ENCODE measurements at regions not wholly inside any gene's neighbourhood (a gene's known extent, or its start where the extent isn't known, plus 50 kb on each side); places are given as distances from the start of the nearest gene placed in this dataset.
"Not testable (repeated sequence)": the region's sequence is repeated elsewhere in the genome, so short reads cannot be mapped to it uniquely, and the experiment has no call there.

- TF ChIP-seq POLR2A (IDR thresholded peaks at IDR 0.05; ENCODE audit: extremely low read depth, insufficient read length) (no peak), CTCF (IDR thresholded peaks at IDR 0.05; ENCODE audit: low read depth, low read length) (no peak), MYC (IDR thresholded peaks at IDR 0.05; ENCODE audit: low read depth, low read length) (no peak)
- TF ChIP-seq, protein P1, sequence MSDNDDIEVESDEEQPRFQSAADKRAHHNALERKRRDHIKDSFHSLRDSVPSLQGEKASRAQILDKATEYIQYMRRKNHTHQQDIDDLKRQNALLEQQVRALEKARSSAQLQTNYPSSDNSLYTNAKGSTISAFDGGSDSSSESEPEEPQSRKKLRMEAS (IDR thresholded peaks at IDR 0.05; ENCODE audit: low read depth, low read length): no peak
- DNase-seq (ENCODE audit: low read depth): no peak
- no peak overlapping the region for H3K4me3 ChIP-seq (ENCODE audit: low read depth, low read length)
These were observed 63.0 kb downstream of the TMEM121 start for GRCh38 chr14:105589161-105589925.

GRCh38 chr14:105589926-105590185 lies 63.5 kb downstream of the TMEM121 start:
- DNase-seq (ENCODE audit: low read depth); H3K4me3 ChIP-seq (ENCODE audit: low read depth, low read length): not testable (repeated sequence)

DNA sequence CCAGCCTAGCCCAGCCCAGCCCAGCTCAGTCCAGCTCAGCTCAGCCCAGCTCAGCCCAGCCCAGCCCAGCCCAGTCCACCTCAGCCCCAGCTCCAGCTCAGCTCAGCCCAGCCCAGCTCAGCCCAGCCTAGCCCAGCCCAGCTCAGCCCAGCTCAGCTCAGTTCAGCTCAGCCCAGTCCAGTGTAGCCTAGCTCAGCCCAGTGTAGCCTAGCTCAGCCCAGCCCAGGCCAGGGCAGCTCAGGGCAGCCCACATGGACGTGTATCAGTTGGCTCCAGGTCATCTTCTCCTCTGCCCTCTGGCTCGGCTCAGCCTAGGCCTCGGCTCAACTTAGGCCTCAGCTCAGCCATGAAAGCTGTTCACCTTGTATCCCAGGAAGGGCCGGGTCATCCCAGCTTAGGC lies 64.7 kb downstream of the TMEM121 start:
- no peak overlapping the region for H3K4me3 ChIP-seq (ENCODE audit: low read depth, low read length)
- DNase-seq (ENCODE audit: low read depth): peak; percentile 19
- TF ChIP-seq CTCF (IDR thresholded peaks at IDR 0.05; ENCODE audit: low read depth, low read length): no peak
- TF ChIP-seq POLR2A (IDR thresholded peaks at IDR 0.05; ENCODE audit: extremely low read depth, insufficient read length): no peak

DNA sequence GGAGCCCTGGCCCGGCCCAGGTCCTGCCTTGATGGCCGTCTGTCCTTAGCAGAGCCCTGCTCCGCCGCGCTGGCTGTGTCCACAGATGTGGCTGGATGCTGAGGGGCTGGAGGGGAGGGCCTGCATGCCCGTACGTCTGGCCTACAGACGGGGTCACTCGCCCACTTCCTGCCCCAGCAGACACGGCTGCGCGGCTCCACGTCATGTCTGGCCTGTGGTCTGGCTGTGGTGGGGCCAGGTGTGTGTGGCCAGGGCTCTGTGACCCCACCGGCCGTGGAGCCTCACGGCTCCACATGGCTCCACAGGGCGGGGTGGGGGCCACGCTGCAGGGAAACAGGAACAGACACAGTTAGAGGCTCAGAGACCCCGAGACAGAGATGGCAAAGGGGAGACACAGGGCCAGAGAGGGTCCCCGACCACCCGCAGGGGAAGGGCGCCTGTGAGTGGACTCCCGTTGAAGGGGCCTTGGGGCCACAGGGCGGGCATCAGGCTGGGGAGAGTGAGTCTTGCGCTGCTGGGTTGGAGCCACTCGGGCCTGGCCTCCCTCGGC lies 65.5 kb downstream of the TMEM121 start:
- H3K4me3 ChIP-seq (ENCODE audit: low read depth, low read length); DNase-seq (ENCODE audit: low read depth): not testable (repeated sequence)

GRCh38 chr14:105592646-105593045 lies 66.3 kb downstream of the TMEM121 start:
- not testable (repeated sequence) for H3K4me3 ChIP-seq (ENCODE audit: low read depth, low read length); DNase-seq (ENCODE audit: low read depth)

GRCh38 chr14:105595346-105595745 lies 69.0 kb downstream of the TMEM121 start:
- DNase-seq (ENCODE audit: low read depth): not testable (repeated sequence)

GRCh38 chr14:105596374-105596773 lies 70.0 kb downstream of the TMEM121 start:
- not testable (repeated sequence) for H3K4me3 ChIP-seq (ENCODE audit: low read depth, low read length); DNase-seq (ENCODE audit: low read depth)

More at GRCh38 chr14:105595346-105595745, 69.0 kb downstream of the TMEM121 start:
- H3K4me3 ChIP-seq (ENCODE audit: low read depth, low read length): not testable (repeated sequence)

DNA sequence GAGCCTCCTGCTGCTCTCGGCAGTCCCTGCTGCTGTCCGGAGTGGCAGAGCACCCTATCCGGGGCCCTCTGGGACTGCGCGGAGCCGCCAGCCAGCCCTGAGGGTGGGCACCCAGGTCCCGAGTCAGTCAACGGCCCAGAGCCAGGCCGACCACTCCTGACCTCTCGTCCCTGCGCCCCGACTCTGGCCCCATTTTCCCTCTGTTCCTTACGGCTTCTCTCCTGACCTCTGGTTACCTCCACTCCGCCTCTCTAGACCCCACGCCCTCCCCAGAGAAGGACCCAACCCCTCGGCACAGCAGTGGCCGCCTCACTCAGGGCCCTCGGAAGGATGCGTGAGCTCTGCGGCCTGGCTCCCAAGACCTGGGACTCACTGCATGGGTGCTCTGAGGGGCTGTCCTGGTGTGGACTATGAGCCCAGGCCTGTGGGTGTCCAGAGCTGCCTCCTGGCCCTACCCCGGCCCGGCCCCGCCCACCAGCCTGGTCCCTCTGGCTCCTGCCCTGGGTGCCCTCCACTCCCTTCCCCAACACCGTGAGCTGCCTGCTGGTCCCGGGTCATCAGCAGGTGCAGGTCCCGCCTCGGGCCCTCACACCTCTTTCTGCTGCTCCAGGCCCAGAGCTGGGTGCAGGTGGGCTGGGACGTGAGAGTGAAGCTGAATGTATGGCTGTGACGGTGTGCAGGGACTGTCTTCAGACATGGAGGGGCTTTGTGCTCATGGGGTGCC lies 71.8 kb downstream of the TMEM121 start:
- not testable (repeated sequence) for H3K4me3 ChIP-seq (ENCODE audit: low read depth, low read length); DNase-seq (ENCODE audit: low read depth)

DNA sequence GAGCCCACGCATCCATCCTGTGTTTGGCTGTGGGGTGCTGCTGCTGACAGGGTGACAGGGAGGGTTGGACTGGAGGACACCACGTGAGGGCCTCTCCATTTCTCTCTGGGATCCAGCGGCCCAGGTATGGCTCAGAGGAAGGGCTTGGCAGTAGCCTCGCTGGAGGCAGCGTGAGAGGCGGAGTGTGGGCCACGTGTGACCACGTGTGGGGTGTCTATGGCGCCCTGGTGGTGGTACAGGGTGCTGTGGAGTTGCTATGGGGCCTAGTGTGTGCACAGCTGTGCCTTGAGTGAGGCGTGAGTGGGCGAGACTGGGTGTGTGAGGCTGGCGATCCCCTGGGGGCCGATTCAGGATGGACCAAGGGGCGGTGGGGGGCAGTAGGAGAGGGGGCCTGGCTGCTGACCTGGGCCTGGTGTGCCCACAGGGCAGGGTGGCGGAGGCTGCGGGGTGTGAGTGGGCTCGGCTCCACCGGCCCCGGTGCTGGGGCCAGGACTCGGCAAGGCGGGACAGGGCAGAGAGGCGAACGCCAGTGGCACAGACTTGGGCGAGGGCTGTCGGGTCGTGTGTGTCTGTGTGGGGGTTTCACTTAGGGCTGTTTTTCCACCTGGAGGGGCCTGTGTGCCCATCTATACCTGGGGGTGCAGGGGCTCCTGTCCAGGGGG lies 72.7 kb downstream of the TMEM121 start:
- not testable (repeated sequence) for DNase-seq (ENCODE audit: low read depth)

DNA sequence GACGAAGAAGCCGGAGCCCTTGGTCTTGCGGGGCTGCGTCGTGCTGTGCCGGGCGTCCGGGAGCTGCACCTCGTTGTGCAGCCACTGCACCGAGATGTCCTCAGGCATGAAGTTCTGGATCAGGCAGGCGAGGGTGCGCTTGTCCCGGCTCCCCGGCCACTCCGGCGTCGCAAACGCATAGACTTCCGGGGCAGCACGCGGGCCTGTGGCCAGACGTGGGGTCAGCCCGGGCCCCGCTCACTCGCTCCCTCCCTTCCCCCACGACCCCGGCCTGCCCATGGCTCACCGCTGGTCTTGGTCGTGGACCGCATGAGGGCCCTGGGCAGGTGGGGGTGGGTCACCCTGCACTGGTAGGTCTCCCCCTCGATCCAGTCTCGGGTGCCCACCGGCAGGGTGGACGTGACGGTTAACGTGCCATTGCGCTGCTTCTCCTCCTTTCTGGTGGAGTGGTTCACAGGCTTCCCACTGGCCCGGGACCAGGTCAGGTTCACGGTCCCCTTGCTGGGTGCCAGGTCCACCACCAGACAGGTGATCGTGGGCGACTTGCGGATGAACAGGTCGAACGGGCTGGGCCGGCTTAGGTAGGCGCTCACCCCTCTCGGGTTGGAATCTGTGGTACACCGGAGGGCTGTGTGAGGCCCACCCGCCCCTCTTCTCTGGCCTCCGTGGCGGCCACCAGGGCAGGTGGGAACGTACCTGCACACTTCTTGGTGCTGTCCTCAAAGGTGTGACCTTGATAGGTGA lies 74.0 kb downstream of the TMEM121 start:
- not testable (repeated sequence) for H3K4me3 ChIP-seq (ENCODE audit: low read depth, low read length); DNase-seq (ENCODE audit: low read depth)

More for the DNA sequence above, 72.7 kb downstream of the TMEM121 start:
- not testable (repeated sequence) for H3K4me3 ChIP-seq (ENCODE audit: low read depth, low read length)

Measured in NB4 (cell line).